GM18508 (cell line): ENCODE measurements at regions not wholly inside any gene's neighbourhood (a gene's known extent, or its start where the extent isn't known, plus 50 kb on each side); places are given as distances from the start of the nearest gene placed in this dataset.
A peak's percentile ranks its signal among the peaks of the same experiment; 100 is the strongest.
"Not testable (repeated sequence)": the region's sequence is repeated elsewhere in the genome, so short reads cannot be mapped to it uniquely, and the experiment has no call there.

Experiments used
- ATAC-seq: cut with Tn5 transposase; IDR thresholded peaks from one replicate; pipeline ENCODE4 v1.9.1; 2021; ENCODE audit warnings: moderate number of reproducible peaks; ENCODE audit not compliant: insufficient read depth, unreplicated experiment

- ATAC-seq: no peak
Measured at GRCh38 chr11:96447208-96448110, 57.6 kb downstream of the JRKL start.

- no peak for ATAC-seq
Measured at GRCh38 chr11:96448225-96448624, 58.4 kb downstream of the JRKL start.

DNA sequence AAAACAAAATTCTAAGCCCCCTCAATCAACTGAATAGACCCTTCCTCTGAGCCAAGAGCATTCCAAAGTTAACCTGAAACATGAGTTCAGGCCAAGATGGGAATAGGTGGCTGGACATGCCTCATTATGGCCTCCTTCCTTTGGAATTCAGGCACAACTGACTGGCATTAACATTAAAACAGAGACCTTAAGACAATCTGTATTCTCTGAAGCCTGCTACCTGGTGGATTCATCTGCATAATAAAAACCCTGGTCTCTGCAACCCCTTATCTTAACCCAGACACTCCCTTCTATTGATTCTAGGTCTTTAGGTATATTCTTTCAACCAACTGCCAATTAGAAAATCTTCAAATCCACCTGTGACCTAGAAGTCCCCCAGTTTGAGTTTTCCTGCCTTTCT, 66.3 kb downstream of the JRKL start:
- no peak for ATAC-seq

GRCh38 chr11:96459751-96460150, 69.9 kb downstream of the JRKL start:
- ATAC-seq: no peak

- no peak for ATAC-seq
Measured at GRCh38 chr11:96461871-96462270, 72.1 kb downstream of the JRKL start.

DNA sequence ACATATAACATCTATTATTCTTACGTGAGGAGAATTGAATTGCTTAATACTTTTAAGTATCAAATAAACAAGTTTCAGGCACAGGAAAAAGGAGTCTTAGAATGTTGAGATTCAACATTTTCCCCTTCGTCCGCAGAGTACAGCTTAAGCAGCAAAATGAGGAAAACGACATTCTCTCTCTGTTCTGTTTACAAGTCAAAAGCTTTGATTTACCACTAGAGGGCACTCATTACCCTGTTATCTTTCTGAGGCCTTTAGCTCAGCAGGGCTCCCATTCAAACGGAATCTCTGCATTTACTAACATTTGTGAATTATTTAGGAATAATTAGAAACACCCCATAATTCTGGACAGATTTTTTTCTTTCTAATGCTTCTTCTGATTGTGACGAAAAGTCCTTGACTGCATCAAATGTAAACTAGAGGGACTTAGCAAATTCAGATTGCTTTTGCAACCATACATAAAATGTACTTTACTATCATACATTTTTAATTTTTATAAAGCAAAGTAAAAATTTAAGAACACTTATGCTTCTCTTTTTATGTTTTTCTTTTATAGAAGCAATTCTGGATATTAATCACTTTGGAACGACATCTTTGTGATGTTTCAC, 75.0 kb downstream of the JRKL start:
- peak; percentile 83 for ATAC-seq

DNA sequence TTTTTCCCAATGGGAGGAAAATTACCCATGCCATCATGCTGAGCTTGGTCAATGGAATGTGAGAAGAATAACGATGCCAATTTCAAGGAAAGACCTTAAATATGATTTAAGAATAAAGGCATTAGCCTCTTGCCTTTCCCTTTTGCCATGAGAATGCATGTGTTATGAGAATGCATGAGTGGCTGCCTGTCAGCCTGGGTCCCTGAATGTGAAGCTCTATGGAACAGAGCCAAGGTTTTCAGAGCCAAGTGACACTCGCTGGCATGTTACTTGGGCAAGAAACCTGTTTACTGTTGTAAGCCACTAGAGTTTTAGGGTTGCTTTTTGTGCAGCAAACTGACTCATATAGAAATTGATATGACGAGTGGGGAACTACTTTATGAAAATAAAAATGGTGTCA, 75.7 kb downstream of the JRKL start:
- no peak for ATAC-seq

- no peak for ATAC-seq
Measured at GRCh38 chr11:96466607-96467006, 76.8 kb downstream of the JRKL start.

- no peak for ATAC-seq
Measured at GRCh38 chr11:96469776-96470175, 80.0 kb downstream of the JRKL start.

GRCh38 chr11:96470521-96470920, 80.7 kb downstream of the JRKL start:
- ATAC-seq: no peak

DNA sequence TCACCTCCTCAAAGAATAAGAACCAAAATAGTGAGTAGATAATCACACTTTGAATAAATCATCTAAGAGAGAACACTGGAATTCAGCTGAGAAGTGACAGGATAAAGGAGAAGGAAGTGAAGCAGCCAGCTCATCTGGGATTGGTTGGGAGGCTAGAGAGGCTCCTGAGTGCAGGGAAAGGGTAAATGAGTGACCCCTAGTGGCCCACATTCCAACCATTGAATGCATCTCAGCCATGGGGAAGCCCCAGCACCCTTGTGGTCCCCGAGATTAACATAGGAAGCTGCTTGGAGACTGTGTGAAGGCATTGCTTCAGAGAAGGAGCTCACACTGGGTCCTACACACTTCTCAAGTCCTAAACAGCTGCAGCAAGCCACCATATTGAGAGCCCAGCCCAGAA, 82.3 kb downstream of the JRKL start:
- ATAC-seq: no peak

- no peak for ATAC-seq
Measured at GRCh38 chr11:96474263-96474662, 84.5 kb downstream of the JRKL start.

DNA sequence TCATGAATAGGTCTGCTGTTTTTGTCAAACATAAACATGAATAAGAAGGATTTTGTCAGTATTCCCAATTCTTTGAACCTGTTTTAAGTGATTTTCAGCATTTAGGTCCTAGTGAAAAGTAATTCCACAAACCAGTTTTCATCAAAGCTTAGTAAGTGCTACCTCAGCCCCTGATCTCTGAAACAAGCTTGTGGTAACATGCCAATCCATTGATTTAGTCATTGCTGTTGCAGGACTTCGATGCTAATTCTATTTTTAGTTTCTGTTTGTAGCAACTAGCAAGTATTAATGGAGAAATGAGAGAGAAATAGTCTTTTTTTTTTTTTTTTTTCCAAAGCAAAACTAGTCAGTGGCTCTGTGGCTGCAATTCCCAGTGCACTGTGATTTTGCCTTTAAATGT, 91.4 kb downstream of the JRKL start:
- ATAC-seq: no peak

DNA sequence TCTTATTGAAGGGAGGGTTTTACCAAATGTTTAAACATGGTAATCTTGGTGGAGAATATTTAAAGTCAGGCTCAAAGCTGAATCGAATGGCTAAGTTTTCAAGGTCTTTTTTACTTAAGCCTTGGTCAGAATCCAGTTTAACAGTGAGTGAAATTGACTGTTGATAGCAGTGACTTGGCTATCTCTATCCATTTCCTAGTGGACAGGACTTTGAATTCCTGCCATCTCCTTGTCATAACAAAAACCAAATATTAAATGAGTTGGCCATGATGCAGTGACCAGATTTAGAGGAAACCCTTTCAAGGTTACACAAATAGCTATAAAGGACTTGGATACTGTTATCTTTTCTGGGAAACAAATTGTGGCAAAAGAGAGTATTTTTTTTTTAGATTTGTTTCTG, 92.0 kb downstream of the JRKL start:
- no peak for ATAC-seq

DNA sequence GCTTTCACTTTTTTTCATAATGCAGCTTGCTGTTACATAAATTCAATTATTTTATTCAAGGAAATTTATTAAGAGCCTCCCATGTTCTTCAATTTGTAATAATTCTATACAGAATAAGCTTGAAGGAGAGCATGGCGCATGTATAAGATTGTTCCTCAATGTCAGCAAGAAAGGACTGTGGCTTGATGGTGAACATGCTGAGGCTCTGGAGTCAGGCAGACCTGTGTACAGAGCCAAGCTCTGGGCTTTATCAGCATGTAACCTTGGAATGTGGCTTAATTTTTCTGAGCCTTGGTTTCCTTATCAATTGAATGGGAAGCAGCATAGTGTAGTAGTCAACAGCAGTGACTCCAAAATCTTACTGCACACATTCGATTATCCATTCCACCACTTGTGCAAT, 92.4 kb downstream of the JRKL start:
- ATAC-seq: no peak

GRCh38 chr11:96483374-96483955, 93.7 kb downstream of the JRKL start:
- ATAC-seq: no peak

DNA sequence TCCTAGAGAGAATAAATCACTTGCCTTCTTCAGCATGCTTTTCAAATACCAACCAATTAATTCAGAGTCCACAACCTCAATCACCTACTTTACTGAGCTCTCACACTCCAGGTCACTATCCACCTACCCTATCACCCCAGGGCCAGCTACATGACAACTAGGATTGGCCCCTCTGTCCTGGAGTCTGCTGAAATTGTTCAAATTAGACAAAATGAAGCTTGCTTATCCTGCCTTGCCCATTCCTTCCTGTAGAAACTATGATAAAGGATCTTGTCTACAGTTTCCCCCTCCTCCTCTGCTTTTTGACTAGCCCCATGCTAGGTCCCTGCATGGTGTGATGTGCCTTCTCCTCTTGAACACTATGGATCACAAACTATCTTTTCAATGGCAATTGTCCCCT, 94.5 kb downstream of the JRKL start:
- ATAC-seq: no peak

- ATAC-seq: no peak
Measured at GRCh38 chr11:96486890-96487611, 97.2 kb downstream of the JRKL start.

DNA sequence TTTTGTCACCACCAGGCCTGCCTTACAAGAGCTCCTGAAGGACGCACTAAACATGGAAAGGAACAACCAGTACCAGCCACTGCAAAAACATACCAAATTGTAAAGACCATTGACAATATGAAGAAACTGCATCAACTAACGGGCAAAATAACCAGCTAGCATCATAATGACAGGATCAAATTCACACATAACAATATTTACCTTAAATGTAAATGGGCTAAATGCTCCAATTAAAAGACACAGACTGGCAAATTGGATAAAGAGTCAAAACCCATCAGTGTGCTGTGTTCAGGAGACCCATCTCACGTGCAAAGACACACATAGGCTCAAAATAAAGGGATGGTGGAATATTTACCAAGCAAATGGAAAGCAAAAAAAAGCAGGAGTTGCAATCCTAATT, 99.1 kb downstream of the JRKL start:
- not testable (repeated sequence) for ATAC-seq

DNA sequence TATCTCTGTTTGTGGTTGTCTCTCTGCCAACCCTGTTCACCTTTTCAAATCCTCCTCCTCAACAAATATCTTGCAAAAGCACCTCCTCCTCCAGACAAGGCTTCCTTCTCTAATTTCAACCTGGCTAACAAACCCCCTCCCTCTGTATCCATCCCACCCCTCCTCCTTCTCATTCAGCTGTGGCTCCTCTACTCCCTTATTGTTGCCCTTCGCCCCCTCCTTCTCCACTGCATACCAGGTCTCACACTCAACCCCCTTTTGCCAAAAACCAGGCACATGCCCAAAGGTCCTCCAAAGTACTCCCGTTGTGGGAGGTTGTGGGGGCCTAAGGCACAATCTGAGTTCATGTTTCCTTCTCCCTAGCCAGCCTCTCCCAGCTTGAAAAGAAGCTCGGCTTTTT, 110.6 kb downstream of the JRKL start:
- ATAC-seq: no peak

GRCh38 chr11:96506041-96506440, 116.2 kb downstream of the JRKL start:
- ATAC-seq: no peak
